Omental fat pad (tissue), 3 donors: ENCODE measurements at regions not wholly inside any gene's neighbourhood (a gene's known extent, or its start where the extent isn't known, plus 50 kb on each side); places are given as distances from the start of the nearest gene placed in this dataset.

Experiments
- ATAC-seq: fragments of 150-250 bp; one replicate; pipeline ENCODE4 v1.9.1; 2016; ENCODE audit warnings: mild to moderate bottlenecking, moderate library complexity; ENCODE audit not compliant: low FRiP score
- DNase-seq: peaks from one replicate; pipeline ENCODE4 v3.0.0-alpha.2; 2019; ENCODE audit warnings: low spot score
- TF ChIP-seq, protein P1 (sequence below), 3 donors: fragments of 450-650 bp; IDR thresholded peaks; one replicate each; pipeline ENCODE4 v1.5.1; 2016 to 2017; ENCODE audit warnings: antibody characterized with exemption in 3 of 3, mild to moderate bottlenecking in 3 of 3, moderate library complexity in 2 of 3

DNA sequence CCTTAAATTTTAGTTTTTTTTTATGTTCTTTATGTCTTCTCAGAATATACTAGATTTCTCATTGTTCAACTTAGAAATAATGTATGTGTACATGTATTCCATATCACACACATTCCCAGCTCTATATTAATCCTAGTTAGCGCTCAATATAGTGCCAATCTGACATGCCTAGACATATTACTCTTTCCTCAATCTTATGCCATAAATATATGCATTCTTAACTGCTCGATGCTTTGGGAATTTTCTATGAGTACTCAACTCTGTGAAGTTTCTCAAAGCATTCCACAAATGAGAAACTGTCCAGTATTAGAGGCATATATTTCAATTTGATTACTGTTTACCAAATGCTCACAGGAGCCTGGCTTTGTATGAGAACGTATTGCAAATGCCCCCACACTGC is 231.2 kb upstream of the VEGFC start:
- TF ChIP-seq, protein P1, sequence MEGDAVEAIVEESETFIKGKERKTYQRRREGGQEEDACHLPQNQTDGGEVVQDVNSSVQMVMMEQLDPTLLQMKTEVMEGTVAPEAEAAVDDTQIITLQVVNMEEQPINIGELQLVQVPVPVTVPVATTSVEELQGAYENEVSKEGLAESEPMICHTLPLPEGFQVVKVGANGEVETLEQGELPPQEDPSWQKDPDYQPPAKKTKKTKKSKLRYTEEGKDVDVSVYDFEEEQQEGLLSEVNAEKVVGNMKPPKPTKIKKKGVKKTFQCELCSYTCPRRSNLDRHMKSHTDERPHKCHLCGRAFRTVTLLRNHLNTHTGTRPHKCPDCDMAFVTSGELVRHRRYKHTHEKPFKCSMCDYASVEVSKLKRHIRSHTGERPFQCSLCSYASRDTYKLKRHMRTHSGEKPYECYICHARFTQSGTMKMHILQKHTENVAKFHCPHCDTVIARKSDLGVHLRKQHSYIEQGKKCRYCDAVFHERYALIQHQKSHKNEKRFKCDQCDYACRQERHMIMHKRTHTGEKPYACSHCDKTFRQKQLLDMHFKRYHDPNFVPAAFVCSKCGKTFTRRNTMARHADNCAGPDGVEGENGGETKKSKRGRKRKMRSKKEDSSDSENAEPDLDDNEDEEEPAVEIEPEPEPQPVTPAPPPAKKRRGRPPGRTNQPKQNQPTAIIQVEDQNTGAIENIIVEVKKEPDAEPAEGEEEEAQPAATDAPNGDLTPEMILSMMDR (IDR thresholded peaks at IDR 0.05): no peak
- ATAC-seq (no peak), DNase-seq (no peak)

DNA sequence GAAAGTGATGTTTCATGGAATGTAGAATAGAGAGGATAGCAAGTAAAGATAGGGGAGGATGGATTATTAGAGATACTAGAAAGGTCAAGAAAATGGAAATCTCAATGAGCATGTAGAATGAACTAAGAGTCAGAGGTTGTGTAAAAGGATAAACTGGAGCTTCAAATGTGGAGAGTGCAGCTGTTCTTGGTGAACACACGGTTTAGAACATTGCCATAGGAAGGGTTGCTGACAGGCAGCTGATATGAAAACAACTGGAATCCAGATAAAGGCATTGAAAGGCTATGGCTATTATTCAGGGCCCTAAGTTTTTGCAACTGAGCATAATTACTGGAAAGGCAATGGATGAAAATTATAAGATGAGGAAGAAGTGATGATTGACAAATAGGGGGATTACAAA is 239.6 kb upstream of the VEGFC start:
- ATAC-seq (no peak), DNase-seq (no peak)
- TF ChIP-seq, protein P1 (IDR thresholded peaks at IDR 0.05): no peak

DNA sequence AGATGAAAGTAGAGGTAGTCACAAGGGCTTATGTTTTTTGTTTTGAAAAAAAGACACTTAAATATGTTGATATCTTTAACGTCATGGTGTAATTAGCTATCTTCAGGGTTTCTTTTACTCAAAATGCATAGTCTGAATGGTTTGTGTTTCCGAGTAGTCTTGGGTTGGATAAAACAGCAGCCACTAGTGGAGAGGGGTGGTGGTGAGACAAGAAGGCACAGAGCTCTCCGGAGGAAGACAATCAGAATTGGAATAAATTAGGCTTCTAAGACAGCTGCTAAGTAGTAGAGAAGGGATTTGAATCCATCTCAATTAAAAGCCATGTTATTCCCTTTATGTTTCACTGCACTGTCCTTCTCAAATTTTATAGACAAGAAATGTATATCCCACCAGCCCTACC is 240.4 kb upstream of the VEGFC start:
- ATAC-seq: no peak
- DNase-seq: no peak
- TF ChIP-seq, protein P1 (IDR thresholded peaks at IDR 0.05): no peak

DNA sequence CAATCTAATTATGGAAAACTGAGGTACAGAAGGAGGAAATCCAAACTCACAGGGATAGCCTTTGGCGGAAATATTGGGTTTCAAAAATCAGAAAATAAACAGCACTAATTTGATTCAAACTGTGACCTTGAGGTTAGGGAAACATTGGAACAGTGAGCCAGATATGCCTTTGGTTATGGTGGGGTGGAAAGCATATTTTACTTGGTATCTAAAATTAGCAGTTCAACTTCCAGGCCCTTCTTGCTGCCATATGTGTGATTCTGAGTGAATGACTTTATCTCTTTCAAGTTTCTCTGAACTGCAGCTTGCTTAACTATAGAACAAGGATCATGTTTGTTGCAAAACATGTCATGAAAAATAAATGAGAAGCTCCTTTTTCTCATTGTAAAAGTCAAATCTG is 240.9 kb upstream of the VEGFC start:
- TF ChIP-seq, protein P1 (IDR thresholded peaks at IDR 0.05): no peak
- ATAC-seq (no peak), DNase-seq (no peak)

DNA sequence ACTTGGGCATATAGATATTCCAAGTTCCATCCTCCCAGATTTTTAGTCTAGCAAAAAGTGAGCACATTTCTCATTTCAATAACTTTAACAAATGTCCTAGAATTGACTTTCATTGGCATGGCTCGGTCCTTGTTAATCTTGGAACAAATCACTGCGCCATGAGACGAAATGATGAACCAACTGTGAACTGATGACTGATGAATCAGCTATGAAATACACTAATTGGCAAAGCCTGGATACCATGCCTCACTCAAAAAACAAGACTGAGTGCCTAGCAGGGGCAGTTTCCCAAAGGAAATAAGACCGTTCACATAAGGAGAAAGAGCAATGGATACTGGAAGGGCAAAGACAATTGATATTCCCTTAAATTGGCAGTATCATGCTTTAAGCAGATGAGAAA is 248.6 kb upstream of the VEGFC start:
- ATAC-seq: no peak
- no peak for DNase-seq
- TF ChIP-seq, protein P1 (IDR thresholded peaks at IDR 0.05): no peak

DNA sequence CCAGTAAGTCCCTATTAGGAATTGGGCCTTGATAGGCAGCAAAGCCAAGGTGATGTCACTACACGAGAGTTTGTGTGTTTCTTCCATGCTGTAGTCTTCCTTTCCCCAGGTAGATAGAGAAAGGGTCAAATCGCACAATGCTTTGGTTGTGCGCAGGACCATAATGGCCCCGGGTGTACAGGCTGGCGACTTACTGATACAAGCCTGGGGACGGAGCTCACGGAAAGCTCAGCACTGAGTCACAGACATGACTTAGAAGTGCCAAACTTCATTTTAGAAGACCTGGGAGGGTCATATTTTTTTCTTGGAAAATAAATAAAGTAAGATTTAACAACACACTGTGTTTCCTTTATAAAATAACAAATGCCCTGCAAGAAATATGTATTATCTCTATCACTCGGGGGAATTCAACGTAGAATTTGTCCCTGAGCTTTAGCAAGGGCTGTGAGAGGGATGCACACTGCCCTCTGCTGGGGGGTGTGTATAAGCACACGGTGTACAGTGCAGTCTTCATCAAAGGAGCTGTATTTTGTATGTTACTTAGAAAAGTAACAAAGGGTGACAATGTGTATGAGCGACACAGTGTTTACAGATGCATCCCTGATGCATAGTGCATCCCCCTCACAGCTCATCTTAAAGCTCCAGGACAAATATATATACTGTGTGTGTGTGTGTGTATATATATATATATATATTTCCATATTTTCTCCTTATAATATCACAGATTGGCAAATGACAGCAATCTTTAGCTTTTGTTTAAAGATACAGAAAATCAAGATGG is 254.5 kb upstream of the VEGFC start:
- DNase-seq (no peak), ATAC-seq (peak; percentile 84)
- TF ChIP-seq, protein P1 (IDR thresholded peaks at IDR 0.05): peak in 1 of 3 donors; percentile 5

DNA sequence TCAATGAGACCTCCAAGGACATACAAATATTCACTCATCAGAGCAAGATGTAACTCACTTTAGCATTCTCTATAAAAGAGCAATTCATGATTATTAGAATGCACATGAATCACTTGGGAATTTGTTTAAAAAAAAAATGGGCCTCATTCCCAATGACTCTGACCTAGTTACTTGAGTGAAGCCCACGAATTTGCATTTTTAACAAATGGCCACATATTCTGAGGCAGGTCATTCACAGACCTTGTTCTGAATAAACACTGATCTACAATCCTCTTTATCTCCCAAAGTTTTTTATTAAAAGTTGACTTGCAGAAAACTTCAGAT is 255.1 kb upstream of the VEGFC start:
- ATAC-seq (no peak), DNase-seq (no peak)
- TF ChIP-seq, protein P1 (IDR thresholded peaks at IDR 0.05): no peak
